Omental fat pad (tissue), 3 donors: ENCODE measurements at regions not wholly inside any gene's neighbourhood (a gene's known extent, or its start where the extent isn't known, plus 50 kb on each side); places are given as distances from the start of the nearest gene placed in this dataset.

Experiments
- ATAC-seq: fragments of 150-250 bp; one replicate; pipeline ENCODE4 v1.9.1; 2016; ENCODE audit warnings: mild to moderate bottlenecking, moderate library complexity; ENCODE audit not compliant: low FRiP score
- DNase-seq: peaks from one replicate; pipeline ENCODE4 v3.0.0-alpha.2; 2019; ENCODE audit warnings: low spot score
- TF ChIP-seq, protein P1 (sequence below), 3 donors: fragments of 450-650 bp; IDR thresholded peaks; one replicate each; pipeline ENCODE4 v1.5.1; 2016 to 2017; ENCODE audit warnings: antibody characterized with exemption in 3 of 3, mild to moderate bottlenecking in 3 of 3, moderate library complexity in 2 of 3

DNA sequence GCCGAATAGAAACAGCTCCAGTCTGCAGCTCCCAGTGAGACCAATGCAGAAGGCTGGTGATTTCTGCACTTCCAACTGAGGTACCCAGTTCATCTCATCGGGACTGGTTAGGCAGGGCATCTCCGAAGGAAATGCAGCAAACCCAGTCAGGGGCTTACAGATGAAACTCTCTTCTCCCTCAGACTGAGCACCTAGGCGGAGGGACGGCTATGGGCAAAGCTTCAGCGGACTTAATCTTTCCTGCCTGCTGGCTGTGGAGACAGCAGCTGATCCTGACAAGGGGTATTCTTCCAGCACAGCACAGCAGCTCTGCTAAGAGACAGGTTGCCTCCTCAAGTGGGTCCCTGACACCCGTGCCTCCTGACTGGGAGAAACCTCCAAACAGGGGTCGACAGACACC lies 330.9 kb downstream of the DNAH5 start:
- DNase-seq: no peak
- ATAC-seq: no peak
- TF ChIP-seq, protein P1, sequence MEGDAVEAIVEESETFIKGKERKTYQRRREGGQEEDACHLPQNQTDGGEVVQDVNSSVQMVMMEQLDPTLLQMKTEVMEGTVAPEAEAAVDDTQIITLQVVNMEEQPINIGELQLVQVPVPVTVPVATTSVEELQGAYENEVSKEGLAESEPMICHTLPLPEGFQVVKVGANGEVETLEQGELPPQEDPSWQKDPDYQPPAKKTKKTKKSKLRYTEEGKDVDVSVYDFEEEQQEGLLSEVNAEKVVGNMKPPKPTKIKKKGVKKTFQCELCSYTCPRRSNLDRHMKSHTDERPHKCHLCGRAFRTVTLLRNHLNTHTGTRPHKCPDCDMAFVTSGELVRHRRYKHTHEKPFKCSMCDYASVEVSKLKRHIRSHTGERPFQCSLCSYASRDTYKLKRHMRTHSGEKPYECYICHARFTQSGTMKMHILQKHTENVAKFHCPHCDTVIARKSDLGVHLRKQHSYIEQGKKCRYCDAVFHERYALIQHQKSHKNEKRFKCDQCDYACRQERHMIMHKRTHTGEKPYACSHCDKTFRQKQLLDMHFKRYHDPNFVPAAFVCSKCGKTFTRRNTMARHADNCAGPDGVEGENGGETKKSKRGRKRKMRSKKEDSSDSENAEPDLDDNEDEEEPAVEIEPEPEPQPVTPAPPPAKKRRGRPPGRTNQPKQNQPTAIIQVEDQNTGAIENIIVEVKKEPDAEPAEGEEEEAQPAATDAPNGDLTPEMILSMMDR (IDR thresholded peaks at IDR 0.05): no peak

DNA sequence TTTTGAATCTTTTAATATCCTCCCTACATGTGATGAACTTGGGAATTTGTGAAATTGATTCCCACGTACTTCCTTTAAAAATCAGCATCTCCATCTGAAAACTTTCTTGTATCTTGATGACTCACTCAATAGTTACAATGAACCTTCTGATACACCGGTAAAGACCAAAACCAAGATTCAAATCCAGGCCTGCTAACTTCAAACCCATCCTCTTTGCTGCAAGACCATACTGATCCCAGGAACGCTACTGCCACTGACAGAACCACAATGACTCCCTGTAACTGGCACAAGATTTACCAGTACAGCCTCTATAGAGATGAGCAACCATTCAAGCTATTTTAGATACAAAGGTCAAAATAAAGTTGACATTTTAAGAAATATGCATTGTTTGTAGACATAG lies 332.9 kb downstream of the DNAH5 start:
- TF ChIP-seq, protein P1 (IDR thresholded peaks at IDR 0.05): no peak
- ATAC-seq (no peak), DNase-seq (no peak)

DNA sequence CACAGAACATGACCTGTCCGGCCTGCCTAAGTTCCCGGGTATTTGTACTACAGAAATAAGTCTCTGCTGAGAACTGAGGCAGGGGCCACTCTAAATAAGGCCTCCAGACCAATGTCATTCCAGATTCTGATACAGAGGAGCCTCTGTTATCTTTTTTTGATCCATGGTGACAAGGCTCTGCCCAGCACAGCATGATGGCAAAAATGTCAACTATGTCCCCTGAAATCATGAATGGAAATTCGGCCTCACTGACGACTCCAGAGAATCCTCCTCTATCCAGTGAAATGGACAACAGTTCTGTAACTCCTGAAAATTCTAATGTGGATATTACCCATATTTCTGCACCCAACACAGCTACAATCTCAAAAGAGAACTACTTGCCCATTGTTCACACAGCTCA lies 335.0 kb downstream of the DNAH5 start:
- TF ChIP-seq, protein P1 (IDR thresholded peaks at IDR 0.05): no peak

DNA sequence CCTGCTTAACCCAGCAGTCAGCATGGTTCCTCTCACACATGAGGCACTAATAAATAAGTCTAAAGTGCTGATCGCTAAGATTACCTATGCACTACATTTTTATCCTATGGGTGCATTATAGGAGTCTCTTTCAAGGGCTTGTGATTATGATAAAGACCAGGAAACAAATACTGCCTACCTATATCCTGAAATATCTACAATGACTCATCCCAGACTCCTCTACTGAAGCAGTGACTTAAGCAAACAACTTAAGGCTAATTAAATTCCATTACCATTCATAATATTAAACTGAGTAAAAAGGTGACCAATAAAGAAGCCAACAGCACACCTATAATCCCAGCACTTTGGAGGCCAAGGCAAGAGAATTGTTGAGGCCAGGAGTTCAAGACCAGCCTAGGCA lies 338.4 kb downstream of the DNAH5 start:
- TF ChIP-seq, protein P1 (IDR thresholded peaks at IDR 0.05): no peak
- DNase-seq (no peak), ATAC-seq (no peak)

More for the DNA sequence above, 335.0 kb downstream of the DNAH5 start:
- DNase-seq: no peak
- ATAC-seq: no peak

DNA sequence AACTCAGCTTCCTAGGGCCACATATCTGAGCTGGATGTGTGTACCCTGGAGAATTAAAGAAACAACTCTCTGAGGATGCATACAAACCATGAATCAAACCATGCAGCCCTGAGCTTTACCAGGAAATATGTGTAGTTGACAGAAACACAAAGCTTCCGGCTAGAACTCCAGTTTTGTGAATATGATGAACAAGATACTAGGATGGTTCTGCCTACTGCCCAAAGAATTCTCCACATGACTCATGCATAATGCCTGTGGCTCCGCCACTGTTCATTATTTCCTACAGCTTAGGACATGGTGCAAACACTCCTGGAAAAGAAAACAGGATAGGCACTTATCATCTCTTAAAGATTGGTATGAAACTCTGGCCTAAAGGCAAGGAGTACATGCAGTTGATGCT lies 343.4 kb downstream of the DNAH5 start:
- no peak for ATAC-seq
- DNase-seq: no peak
- TF ChIP-seq, protein P1 (IDR thresholded peaks at IDR 0.05): no peak

DNA sequence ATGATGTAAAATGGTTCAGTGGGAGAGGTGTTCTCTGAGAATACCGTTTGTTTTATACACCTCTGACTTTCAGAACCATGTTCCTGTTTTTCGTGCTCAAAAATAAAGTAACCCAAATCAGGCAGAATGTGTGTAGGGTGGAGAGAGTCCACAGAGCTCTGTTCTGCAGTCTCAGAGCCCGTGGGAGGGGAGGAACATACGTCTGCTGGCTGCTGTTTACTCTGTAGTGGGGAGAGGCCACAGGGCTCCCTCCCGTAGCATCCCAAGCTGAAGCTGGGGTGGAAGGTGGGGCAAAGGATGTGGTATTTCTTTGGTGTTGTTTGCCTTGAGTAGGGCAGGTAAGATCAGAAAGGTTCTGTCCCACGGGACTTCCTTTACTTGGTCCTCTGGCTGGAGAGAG lies 348.5 kb downstream of the DNAH5 start:
- TF ChIP-seq, protein P1 (IDR thresholded peaks at IDR 0.05): no peak
- no peak for DNase-seq
- no peak for ATAC-seq

DNA sequence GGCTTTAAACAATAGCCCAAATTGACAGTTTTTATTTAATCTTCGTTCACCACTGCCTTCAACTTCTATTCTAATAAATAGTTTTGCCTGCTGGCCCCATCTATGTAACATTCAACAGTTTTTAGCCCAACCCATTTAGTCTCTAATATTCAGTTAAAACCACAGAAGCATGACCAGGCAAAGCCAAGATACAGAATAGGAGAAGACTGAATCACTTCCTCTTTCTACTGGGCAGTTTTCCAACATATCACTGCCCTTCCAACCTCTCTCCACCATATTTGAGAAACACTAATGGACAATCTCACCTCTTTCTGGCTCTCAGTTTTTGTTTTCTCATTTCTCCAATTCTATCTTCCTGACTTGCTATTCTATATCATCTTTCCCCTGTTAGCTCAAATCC lies 352.9 kb downstream of the DNAH5 start:
- no peak for DNase-seq
- TF ChIP-seq, protein P1 (IDR thresholded peaks at IDR 0.05): no peak
- no peak for ATAC-seq
